ENCODE measurements at regions not wholly inside any gene's neighbourhood (a gene's known extent, or its start where the extent isn't known, plus 50 kb on each side); places are given as distances from the start of the nearest gene placed in this dataset.
"Not testable (repeated sequence)": the region's sequence is repeated elsewhere in the genome, so short reads cannot be mapped to it uniquely, and the experiment has no call there.

DNA sequence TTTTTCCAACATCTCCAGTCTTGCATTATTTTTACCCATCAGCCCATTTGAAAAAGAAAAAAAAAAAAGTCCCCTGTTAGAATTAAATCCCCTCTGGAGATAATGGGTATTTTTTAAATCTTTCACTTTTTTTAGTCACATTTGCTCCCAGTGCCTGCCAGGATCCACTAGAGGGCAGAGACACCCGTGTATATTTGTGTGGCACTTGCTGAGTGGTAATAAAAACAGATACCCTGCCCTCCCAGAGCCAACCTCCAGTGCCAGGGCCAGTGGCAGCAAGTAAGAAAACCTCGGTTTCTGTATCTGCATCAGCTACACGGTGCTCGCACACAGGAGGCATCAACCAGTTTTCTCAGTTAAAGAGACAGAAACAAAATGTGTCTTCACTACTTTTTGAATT lies 135.1 kb upstream of the DUSP22 start:
- H3K27ac ChIP-seq; H3K36me3 ChIP-seq; H3K4me1 ChIP-seq; DNase-seq; ATAC-seq; intact Hi-C loops (cut with DNase I); H3K4me3 ChIP-seq; H3K9me3 ChIP-seq: not testable (repeated sequence)
- TF ChIP-seq, protein P1, sequence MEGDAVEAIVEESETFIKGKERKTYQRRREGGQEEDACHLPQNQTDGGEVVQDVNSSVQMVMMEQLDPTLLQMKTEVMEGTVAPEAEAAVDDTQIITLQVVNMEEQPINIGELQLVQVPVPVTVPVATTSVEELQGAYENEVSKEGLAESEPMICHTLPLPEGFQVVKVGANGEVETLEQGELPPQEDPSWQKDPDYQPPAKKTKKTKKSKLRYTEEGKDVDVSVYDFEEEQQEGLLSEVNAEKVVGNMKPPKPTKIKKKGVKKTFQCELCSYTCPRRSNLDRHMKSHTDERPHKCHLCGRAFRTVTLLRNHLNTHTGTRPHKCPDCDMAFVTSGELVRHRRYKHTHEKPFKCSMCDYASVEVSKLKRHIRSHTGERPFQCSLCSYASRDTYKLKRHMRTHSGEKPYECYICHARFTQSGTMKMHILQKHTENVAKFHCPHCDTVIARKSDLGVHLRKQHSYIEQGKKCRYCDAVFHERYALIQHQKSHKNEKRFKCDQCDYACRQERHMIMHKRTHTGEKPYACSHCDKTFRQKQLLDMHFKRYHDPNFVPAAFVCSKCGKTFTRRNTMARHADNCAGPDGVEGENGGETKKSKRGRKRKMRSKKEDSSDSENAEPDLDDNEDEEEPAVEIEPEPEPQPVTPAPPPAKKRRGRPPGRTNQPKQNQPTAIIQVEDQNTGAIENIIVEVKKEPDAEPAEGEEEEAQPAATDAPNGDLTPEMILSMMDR (IDR thresholded peaks at IDR 0.05), result peak; percentile 14
- peaks cover 23% of the 10 kb centered on the region for H3K27me3 ChIP-seq (ENCODE audit: low read depth)

DNA sequence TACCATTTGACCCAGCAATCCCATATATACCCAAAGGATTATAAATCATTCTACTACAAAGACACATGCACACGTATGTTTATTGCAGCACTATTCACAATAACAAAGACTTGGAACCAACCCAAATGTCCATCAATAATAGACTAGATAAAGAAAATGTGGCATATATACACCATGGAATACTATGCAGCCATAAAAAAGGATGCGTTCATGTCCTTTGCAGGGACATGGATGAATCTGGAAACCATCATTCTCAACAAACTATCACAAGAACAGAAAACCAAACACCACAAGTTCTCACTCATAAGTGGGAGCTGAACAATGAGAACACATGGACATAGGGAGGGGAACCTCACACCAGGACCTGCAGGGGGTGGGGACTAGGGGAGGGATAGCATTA lies 130.6 kb upstream of the DUSP22 start:
- intact Hi-C loops (cut with DNase I); DNase-seq; H3K4me1 ChIP-seq; H3K9me3 ChIP-seq; H3K27ac ChIP-seq; H3K27me3 ChIP-seq (ENCODE audit: low read depth); H3K36me3 ChIP-seq; H3K4me3 ChIP-seq; ATAC-seq: not testable (repeated sequence)

DNA sequence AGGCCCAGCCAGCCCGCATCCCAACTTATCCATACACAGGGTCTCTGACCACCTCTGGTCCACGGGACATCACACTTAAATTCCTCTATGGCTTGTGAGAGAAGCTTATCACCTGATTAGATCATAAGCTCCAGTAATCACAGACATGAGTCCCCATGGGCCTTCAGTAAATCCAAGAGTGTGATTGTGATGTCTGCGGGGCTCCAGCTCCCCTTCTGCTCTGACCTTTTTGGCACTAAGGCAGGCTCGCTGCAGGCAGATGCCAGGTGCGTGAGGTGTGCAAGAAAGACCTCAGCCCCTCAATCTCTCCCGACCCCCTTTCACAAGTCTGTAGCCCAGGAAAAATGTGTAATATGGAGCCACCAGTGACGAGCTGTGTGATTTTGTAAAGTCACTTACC lies 127.6 kb upstream of the DUSP22 start:
- Histone ChIP-seq H3K4me3 (no peak overlapping the region), H3K9me3 (no peaks in the 10 kb centered on the region), H3K27me3 (ENCODE audit: low read depth) (no peaks in the 10 kb centered on the region), H3K27ac (no peak overlapping the region), H3K36me3 (no peaks in the 10 kb centered on the region), H3K4me1 (no peaks in the 10 kb centered on the region)
- ATAC-seq (no peak), DNase-seq (no peak)
- TF ChIP-seq, protein P1 (IDR thresholded peaks at IDR 0.05), result no peak
- intact Hi-C loops (cut with DNase I), result no loop called here

DNA sequence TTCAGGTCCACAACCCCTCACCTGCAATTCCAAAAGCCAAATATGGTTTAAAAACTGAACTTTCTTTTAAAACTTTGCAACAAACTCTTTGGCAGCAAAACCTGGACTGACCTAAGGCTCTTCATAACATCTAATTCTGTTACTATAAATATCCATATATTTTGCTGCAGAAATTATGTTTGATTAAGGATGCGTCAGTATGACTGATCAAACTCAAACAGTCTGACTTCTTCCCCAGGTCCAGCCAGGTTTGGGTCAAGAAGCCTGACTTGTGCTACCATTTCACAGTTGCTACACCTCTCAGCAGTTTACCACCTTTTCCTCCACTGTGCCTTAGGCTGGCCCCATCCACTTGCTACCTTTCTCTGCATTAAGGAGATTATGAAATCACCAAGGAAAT lies 127.0 kb upstream of the DUSP22 start:
- Histone ChIP-seq H3K36me3 (no peaks in the 10 kb centered on the region), H3K4me1 (no peaks in the 10 kb centered on the region), H3K9me3 (no peaks in the 10 kb centered on the region), H3K27me3 (ENCODE audit: low read depth) (no peaks in the 10 kb centered on the region), H3K4me3 (no peak overlapping the region), H3K27ac (no peak overlapping the region)
- ATAC-seq (no peak), DNase-seq (no peak)
- intact Hi-C loops (cut with DNase I), result no loop called here
- TF ChIP-seq, protein P1 (IDR thresholded peaks at IDR 0.05), result no peak

DNA sequence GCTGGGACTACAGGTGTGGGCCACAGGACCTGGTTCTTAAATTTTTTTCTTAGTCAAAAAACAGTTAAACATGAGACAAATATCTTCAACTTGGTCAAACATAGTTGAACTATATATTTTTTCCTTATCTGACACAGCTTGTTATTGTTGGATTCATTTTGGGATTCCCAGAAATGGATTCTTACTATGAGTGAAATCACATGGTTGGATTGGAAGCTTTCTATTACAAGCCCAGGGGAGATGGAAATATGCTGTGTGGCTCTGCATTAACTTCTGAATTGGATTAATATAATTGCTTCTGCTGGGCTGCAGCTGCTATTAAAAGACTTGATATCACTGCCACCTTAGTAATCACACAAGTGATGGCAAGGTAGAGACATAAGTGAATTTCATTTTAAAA lies 126.4 kb upstream of the DUSP22 start:
- Histone ChIP-seq H3K4me3 (no peak overlapping the region), H3K27ac (no peak overlapping the region), H3K4me1 (no peaks in the 10 kb centered on the region), H3K27me3 (ENCODE audit: low read depth) (no peaks in the 10 kb centered on the region), H3K9me3 (no peaks in the 10 kb centered on the region), H3K36me3 (no peaks in the 10 kb centered on the region)
- intact Hi-C loops (cut with DNase I), result no loop called here
- TF ChIP-seq, protein P1 (IDR thresholded peaks at IDR 0.05), result no peak
- ATAC-seq (no peak), DNase-seq (no peak)

DNA sequence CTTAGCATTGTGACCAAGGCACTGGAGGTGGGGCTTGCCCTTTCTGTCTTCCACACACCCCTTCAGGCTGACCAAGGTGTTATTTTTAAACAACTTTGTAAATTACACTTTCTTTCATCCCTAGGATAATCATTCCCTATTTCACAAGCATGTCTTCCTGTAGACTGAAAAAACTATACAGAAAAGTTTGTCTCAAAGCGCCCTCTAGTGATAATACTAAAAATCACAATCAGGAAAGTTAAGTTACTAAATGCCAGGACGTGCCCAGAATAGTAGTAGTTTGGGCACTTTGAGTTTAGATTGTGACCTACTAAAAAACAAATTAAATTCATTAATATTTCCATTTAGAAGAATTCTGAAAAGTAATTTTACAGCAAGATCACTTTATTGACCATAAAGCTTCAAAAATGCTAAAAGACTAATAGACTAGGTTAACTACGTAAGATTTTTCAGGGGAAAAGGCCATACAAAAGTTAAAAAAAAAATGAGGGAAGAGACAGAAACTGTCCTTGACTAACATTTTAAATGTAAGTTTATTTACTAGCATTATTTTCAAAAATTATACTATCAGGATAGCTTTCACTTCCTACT lies 123.3 kb upstream of the DUSP22 start:
- no peak overlapping the region for H3K4me3 ChIP-seq
- intact Hi-C loops (cut with DNase I), result no loop called here
- ATAC-seq (peak; percentile 41 to 61), DNase-seq (no peak)
- no peak overlapping the region for H3K27ac ChIP-seq
- TF ChIP-seq, protein P1 (IDR thresholded peaks at IDR 0.05), result peak; percentile 64
- no peaks in the 10 kb centered on the region for H3K9me3 ChIP-seq
- H3K36me3 ChIP-seq, result no peaks in the 10 kb centered on the region
- no peaks in the 10 kb centered on the region for H3K27me3 ChIP-seq (ENCODE audit: low read depth)
- H3K4me1 ChIP-seq, result no peaks in the 10 kb centered on the region

Measured in lower lobe of right lung (tissue), 2 donors.